Umbilical cord (tissue), 1 donor: ENCODE measurements at regions not wholly inside any gene's neighbourhood (a gene's known extent, or its start where the extent isn't known, plus 50 kb on each side); places are given as distances from the start of the nearest gene placed in this dataset.
"Not testable (repeated sequence)": the region's sequence is repeated elsewhere in the genome, so short reads cannot be mapped to it uniquely, and the experiment has no call there.

ENCODE experiments used
- DNase-seq: peaks from one replicate; pipeline ENCODE4 v3.0.0-alpha.2; 2015; ENCODE audit warnings: low spot score

DNA sequence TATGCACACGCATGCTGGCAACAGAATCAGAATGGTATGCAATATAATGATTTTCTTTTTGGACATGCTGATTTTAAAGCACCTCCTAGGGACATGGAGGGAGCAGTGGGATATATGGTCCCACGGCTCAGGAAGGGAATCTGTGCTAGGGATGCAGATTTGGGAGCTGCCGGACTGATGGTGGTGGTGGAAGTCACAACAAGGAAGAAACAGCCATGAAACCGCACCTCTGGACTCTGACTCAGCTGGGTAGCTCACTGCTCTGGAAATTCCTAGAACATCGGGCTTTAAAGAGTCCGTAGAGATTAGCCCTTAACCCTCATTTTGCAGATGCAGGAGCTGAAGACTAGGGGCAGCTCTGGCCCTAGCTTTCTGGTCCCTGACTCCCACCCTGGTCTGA lies 364.3 kb upstream of the KLHL29 start:
- DNase-seq: no peak

DNA sequence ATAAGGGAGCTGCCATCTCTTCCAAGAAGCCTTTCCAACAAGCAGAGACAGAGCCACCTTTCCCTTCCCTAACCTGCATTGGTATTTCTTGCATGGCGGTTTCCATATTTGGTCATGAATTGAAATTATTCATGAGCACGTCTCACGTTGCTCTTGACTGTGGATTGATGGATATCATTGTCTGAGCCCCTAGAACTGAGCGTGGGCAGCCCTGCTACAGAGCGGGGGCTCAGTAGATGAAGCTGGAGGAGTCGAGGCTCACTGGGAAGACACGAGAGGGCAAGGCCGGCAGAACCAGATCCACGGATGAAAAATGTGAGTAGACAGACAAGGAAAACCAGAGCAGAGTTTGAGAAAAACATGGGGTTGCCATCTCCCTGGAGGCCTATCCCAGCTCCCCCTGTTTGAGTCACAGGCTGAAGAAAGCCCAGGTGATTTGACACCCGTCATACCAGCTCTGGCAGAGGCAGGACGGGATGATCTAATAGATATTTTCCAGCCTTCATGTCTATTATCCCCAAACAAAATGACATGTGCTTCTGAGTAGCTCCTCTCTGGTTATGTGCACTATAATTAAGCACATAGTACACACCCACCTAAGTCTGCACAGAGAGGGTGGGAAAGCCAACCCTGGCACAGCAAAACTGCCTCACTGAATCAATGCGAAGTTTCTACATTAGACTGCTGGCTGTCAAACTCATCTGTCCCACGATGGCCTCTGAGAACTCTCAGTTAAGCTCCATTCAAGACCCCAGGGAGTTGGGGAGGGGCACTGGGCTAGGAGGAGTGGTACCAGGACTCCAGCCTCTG lies 363.5 kb upstream of the KLHL29 start:
- DNase-seq: no peak

DNA sequence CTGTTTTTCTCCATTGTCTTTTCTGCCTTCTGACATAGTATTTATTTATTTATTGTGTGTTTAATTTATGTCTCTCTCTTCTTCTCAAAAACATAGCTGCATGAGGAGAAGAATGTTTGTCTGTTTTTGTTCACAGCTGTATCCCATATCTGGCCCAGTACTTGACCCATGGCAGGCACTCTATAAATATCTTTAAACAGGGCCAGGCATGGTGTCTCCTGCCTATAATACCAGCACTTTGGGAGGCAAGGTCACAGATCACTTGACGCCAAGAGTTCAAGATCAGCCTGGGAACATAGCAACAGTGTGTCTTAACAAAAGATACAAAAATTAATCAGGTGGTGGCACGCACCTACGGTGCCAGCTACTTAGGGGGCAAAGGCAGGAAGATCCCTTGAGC lies 361.3 kb upstream of the KLHL29 start:
- no peak for DNase-seq

DNA sequence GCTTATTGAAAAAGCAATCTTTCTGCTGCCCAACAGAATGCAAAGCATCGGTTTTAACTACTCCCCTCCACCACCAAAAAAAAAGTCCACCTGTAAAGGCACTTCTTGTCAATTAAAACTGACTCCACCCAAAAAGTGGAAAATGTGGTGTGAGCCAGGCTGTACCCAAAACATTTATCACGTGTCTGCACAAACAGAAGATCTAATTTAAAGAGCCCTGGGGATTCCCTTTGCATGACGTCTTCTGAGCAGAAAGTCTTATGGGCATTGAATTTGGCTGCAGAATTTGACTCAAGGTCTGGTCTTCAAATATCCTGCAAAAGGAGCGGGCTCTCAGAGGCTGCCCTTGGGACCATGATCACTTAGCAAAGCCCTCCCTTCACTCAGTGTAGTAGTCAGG lies 358.3 kb upstream of the KLHL29 start:
- no peak for DNase-seq

DNA sequence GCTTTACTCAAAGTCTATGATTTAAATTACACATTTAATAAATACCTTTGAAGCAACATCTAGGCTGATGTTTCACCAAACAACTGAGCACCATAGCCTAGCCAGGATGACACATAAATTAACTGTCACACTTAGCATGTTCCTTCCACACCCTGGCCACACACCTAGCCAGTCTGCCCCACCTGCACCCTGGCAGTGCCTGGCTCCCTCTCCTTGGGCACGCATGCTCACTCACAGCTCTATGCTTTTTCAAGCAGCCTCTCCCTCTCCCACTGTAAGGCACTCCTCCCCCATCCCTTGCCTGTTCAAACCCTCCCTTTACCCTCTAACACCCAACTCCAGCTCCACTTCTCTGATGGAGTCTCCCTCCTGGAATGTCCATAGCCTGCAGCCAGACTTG lies 357.6 kb upstream of the KLHL29 start:
- no peak for DNase-seq

DNA sequence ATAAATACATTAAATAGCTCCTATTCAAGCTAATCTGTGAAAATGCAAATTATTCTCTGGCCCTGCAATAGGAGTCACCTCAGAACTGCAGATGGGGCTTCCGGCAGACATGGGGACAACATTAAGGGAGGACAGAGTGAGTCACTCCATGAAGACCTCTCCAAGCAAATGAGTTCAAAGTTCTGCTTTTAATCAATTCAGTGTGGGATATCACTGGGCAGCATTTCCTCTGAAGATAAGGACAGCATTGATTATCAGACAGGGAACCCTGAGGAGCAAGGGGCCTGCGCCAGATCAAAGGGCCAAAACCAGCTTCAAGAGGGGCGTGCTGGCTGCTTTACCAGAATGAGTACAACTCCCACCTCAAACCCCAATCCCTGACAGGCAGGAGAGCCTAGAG lies 356.9 kb upstream of the KLHL29 start:
- no peak for DNase-seq

DNA sequence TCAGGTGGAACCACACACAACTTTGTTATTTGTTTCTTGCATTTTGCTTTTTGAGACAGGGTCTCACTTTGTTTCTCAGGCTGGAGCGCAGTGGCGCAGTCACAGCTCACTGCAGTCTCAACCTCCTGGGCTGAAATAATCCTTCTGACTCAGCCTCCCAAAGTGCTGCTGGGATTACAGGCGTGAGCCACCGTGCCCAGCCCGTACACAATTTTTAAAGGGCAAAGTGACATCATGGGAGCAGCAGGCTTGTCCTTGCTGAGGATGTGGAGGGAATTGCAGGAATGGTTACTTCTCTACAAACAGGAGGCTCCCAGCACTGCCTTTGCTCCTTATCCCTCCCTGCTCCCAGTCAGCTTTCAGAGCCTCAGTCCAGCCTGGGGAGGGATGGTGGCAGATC lies 355.9 kb upstream of the KLHL29 start:
- no peak for DNase-seq

DNA sequence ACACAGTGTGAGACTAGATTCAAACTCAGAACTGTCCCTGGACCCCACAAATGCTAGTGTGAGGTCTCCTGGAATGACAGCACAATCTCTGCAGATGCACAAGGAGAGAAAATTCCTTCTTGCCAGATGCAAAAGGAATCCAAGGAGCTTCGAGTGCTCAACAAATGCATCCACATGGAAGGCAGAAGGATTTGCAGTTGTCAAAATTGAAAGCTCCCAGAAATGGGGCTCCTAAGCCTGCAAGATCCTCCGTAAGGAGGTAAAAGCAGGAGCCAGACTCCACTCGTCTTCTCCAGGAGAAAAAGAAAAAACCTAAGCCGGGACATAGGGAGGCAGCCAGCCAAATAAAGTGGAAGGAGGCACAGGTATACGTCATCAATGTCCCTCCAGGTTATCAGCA lies 355.0 kb upstream of the KLHL29 start:
- peak; percentile 94 for DNase-seq

DNA sequence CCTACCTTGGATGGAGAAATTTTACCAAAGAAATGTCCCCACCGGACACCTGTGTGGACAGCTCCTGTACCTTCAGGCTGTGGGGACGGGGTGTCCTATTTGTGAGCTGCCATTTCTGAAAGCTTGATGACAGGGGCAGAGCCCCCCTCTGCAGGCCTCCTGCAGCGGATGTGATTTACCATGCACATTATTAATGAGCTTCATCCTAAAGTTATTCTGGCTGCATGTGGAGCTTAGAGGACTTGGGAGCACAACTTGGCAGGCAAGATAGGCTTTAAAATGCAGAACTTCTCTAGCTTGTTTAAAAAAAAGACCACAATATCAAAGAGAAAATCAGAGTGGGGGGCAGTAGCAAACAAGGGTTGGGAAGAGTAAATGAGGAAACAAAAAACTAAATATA lies 350.0 kb upstream of the KLHL29 start:
- DNase-seq: no peak

DNA sequence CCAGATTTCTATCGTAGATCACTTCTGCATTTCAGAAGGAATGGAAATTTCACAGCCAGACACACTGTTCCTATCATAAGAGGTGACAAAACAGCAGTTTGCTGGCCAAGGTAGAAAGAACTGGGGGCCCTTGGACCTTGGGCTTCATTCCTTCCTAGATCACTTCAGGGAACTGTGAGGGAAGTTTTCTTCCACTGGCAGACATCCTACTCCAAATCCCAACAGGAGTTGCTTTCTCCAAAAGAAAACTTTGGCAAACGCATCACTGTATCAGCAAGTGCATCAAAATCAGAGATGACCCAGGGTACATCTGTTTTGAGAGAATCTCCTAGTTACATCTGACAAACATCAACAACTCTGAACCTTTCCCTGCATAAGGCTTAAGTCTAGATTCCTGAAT lies 348.4 kb upstream of the KLHL29 start:
- DNase-seq: no peak

DNA sequence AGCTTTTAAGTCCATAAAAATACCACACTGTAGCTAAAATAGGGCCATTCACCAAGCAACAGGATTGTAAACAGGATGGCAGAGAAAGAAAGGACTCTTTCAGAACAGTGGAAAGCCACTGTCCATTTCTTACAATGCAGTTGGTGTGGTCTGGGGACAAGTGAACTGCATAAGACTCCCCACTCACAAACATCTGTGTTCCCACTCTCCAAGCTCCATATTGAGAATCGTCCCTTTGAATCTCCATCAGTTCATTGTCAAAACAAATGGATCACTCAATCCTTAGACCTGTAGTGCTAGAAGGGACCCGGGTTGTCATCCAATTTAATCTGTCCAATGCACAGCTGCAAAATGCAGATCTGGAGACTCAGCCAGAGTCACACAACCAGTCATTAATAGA lies 347.4 kb upstream of the KLHL29 start:
- DNase-seq: no peak

DNA sequence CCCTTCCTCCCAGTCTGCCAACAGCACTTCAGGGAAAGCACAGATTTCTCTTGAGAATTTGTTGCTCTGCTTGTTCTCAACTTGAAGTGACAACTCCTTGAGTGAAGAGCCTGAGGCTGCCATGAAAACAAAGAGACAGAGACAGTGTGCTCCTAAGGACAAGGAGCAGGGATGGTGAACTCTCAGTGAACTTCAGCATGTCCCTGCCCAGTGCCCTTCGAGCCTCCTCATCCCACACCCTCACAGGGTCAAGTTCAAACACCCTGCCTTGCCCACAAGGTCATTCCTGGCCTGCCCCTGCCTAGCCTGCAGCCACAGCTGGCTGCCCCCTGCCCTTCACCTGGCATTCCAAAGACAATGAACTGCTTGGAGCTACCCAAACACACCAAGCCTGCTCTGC lies 343.5 kb upstream of the KLHL29 start:
- DNase-seq: peak; percentile 55

DNA sequence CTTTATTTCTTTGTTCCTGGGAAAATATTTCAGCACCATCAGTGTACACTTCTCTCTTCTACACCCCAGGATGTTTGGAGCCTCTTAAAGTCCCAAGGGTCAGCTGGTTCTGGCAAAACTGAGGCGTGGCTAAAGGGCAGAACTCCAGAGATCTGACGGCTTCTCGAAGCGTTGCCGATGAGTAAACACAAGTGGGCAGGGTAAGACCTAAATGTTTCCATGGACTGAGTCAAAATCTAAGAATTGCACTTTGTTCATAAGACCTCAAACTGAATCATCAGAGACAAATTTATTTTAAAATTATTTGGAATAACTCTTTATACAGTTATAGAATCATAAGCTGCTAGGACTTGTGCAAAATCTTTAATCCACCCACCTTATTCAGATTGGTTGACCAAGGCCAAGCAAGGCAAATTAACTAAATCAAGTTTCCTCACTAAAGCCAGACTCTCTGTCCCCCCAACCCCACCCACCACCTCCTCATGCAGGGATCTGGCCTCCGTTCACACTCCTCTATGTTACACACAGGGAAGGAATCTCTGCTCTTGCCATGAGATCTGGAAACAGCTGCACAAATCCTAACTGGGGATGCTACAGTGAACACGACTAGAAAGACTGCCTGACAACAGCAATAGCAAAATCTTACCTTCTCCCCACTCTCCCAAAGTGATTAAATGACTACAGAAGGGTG lies 342.6 kb upstream of the KLHL29 start:
- peak; percentile 68 for DNase-seq

DNA sequence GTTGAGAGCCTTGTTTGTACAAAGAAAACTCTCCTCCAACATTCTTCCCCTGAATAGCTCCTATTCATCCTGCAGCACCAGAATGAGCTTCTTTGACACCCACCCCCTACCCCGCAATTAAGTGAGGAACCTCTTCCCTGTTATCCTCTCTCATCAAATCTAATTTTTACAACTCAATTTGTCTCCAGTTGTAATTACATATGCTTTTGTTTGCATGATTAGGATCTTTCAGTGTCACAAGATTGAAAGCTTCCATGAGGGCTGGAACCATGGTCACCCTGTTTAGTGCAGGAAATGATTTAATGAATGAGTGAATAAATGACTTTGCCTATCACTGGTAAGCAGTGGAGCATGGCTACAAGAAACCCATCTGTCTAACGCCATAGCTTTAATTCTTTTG lies 334.6 kb upstream of the KLHL29 start:
- no peak for DNase-seq

DNA sequence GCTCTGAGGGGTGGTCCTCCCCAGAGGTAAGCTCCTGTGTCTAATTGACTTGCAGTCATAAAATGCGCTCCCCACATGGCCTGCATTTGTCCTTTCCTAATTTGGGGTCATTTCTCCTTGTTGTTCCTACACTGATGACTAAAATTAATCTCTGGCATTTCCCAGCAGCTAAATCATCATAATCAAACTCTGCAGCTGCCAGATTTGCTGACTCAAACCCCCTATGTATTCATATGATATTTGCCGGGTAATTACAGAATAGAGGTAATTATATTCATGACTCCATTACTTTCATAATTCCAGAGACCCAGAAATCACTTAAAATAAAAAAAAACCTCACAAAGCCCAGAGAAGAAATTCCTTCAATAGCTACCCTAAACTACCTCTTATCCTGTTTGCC lies 331.4 kb upstream of the KLHL29 start:
- DNase-seq: no peak

DNA sequence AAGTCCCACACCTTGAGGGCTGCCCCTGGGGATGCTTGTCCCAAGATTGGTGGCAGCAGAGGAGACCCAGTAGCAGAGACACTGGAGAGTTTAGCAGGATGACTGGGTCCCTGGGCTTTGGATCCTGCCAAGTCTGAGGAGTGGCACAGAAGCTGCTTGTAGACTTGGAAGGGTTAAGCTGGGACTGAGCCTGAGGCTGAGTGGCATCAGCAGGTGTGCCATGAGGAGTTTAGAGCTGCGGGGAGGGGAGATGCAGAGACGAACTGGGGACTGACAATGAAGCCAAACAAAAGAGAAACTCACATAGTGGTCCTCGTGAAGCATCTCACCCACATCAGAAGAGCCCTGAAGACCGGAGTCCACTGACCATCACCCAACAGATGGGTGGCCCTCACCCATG lies 329.7 kb upstream of the KLHL29 start:
- no peak for DNase-seq

DNA sequence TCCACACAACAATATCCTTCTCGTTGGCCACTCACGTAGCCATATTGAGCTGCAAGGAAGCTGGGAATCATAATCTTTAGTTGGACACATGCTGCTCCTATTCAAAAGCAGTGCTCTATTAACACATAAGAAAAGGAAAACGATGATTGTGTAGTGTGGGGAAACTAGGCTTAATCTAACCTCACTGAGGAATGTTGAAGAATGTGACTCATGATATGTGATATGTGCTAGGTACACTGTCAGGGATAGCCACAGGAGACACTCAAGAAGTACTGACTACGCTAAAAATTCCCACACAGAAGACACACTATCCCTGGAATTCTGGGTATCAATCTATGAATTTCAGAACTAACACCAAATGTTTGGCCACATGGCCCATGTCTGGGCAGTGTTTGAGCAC lies 328.1 kb upstream of the KLHL29 start:
- DNase-seq: not testable (repeated sequence)

DNA sequence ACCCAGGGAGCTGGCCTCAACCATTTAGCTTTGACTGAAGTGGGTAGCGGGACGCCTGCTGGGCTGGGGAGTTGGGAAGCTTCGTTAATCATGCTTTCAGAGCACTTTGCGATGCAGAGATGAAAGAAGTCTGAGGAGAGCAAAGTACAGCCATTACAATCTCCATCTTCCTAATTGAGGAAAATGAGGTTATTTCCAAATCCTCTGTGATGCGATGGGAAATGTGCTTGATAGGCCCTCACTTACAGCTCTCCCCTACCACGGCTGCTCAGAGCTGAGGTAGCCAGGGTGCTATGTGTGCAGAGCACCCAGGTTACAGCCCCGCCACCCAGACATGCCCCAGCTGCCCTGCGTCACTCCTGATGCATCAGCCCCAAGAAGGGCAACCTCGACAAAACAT lies 326.5 kb upstream of the KLHL29 start:
- no peak for DNase-seq

DNA sequence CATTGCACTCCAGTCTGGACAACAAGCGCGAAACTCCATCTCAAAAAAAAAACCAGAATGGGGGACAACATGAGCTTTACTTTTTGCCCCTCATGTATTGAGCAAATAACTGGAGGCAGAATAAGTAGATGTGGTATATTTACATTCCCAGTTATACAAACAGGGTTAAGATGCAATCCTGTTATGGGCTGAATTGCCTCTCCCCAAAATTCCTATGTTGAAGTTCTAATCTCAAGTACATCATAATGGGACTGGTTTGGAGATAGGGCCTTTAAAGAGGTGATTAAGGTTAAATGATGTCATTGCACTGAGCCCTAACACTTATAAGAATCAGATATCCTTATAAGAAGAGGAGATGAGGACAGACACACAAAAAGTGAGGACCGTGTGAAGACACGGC lies 319.8 kb upstream of the KLHL29 start:
- no peak for DNase-seq

DNA sequence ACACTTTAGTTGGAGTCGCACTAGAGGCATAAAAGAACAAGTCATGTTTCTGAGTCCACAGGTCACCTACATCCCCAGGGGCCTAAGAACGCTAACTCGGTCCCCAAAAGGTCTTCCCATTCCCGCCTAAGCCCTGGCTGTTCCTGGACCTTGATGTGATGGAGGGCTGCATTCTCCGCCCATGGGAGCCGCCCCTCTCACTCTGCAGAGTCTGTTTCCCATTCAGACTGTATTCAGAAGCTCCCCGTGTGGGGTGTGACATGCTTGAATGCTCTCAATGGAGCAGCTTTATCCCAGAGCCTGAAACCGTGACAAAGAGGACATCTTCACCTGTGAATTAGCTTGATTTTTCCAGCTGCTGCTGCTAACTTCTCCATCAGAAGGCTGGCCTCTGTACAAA lies 319.0 kb upstream of the KLHL29 start:
- no peak for DNase-seq

DNA sequence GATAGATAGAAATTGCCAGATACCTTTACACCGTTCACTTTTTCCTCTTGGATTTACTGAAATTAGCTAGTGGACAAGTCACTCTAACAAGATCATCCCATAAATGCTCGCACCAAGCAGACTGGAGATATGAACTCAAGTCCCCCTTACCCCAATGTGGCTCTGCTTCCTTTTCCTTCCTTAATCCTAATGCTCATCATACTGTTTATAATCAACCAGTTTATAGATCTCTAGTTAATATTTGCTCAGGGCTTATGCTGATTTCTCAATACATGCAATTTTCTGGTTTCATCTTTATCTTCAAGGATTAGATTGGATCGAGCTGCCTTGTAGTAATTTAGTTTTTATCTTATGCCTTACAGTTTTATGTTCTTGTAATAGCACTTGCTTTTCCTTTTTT lies 318.3 kb upstream of the KLHL29 start:
- DNase-seq: peak; percentile 9

DNA sequence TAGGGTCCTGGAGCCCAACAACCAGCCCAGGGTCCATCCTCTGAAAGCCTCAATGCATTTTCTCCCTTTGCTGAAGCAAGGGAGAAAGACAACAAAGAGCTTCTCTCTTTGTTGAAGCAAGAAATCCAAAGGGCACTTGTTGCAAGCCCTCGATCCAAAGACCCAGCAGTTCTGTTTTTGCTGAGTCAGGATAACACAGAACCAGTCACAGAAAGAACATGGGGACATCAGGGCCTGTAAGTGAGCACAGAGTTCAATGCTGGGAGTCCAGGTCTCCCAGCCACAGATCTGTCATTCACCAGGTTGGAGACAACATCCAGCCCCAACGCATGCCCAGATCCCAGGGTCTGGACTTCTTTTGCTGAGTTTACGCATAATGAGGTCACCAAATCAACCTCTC lies 315.8 kb upstream of the KLHL29 start:
- DNase-seq: no peak

DNA sequence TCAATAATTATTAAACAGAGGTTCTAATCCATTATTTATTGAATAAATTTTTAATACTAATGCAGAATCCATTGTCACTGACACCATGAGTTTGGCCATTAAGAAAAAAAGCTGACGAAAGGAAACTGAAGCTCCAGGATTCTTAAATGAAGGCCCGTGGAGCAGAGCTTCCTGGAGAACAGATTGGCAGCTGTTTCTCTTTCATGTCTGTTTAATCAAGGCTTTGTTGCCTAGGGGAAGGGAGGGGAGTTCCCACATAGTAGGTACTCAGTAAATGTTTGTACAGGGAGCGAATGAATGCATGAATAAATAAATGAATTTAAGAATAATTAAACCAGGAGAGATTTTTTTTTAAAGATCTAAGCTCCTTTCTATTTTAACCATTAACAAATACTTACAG lies 315.1 kb upstream of the KLHL29 start:
- no peak for DNase-seq

DNA sequence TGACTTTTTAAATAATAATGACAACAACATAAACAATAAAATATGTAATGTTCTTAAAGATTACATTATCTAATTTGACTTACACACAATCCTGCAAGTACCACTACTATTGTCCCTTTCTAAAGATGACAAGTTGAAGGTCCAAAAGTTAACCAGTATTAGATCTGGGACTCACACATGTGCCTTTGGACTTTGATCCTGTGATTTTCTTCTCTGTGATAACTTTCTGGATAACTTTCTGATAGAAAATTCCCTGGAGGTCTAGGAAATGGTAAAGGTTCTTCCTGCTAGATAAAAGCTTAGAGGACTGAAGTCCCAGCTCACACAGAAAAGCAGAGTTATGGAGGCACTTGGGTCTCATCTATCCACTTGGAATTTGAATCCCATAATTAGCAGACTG lies 311.9 kb upstream of the KLHL29 start:
- DNase-seq: no peak
